ENCODE measurements at regions not wholly inside any gene's neighbourhood (a gene's known extent, or its start where the extent isn't known, plus 50 kb on each side); places are given as distances from the start of the nearest gene placed in this dataset.

DNA sequence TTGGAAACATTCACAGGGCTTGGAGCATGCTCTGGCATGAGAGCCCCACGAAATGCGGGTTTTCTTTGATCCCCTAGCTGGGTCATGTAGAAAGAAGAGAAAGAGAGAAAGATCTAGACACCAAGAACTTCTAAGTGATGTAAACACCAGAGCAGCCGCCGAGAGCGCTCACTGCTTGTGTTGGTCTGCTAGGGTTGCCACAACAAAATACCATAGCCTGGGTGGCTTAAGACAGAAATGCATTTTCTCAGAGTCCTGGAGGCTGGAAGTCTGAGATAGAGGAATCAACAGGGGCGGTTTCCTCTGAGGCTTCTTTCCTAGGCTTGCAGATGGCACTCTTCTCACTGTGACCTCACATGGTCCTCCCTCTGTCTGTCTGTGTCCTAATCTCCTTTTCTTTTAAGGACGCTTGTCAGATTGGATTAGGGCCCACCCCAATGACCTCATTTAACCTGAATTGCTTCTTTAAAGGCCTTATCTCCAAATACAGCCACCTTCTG, 139.5 kb downstream of the CYLD start:
- no peak for DNase-seq

GRCh38 chr16:50880926-50881325, 139.0 kb downstream of the CYLD start:
- DNase-seq, result no peak

GRCh38 chr16:50879873-50880695, 138.2 kb downstream of the CYLD start:
- peak in 14 of 56 donors; percentile 9 to 51 (median 30) for DNase-seq

DNA sequence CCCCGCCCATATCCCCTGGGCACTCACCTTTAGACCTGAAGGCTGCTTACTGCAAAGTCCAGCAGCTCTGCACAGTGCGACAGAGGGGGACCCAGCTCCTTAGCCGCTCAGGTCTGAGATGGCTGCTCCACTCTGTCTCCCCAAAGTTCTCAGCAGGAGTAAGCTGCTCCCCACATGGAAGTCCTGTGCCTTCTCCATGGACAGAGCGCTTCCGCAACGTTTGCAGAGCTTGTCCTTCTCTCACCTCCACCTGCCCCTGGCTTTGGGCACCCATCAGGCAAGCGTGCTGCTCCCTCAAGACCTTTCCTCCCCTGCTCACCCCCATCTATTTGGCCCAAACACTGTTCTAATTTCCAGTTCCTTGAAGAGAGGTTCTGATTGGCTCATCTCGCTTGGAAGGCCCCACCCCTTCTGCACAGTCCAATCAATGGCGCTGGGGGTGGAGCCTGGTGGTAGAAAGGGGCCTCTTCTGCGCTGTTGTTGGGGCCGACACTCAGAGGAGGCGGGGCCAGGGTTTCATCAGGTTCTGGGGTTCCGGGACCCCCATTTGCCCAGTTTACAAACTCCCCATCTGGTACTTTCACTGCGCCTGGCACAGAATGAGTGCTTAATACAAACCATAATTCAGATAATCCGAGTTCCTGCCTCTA, 137.2 kb downstream of the CYLD start:
- DNase-seq, result no peak

GRCh38 chr16:50878536-50878935, 136.7 kb downstream of the CYLD start:
- DNase-seq, result no peak

DNA sequence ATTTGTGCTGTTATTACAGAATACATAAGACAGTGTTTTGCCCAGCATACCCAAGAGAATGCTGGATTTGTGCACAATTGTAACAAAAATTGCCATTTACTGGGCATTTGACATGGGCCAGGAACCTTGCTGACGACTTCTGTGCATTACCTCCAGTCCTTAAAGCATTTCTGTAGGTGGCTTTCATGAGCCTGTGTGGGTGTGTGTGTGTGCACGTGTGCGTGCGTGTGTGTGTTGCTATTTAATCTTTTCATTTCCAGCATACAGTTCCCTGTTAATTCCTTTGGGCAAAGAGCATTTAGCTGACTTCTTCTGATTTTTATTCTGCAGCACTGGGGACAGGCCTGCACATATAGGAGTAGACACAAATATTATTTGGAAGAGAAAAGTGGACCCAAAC, 134.4 kb downstream of the CYLD start:
- no peak for DNase-seq

- no peak for DNase-seq
These were observed 126.7 kb downstream of the CYLD start for GRCh38 chr16:50868577-50868976.

- DNase-seq, result no peak
These were observed 124.9 kb downstream of the CYLD start for GRCh38 chr16:50866806-50867205.

DNA sequence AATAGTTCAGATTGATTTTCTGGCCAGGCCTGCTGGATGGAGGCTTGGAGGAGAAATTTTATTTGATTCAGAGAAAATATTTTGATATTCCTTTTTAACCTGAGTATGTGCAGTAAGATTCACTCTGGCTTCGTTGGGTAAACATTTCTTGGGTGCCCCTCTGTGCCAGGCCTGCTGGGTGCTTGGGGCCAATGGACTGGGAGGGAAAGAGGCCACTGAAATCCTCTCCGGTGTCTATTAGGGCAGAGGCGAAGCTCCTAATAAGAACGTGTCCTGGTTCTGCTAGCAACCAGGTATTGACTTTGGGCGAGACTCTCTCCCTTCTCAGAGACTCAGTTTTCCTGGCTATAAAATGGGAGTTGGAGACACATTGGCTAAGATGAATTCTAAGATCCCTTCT, 122.5 kb downstream of the CYLD start:
- no peak for DNase-seq

GRCh38 chr16:50863644-50864144, 121.8 kb downstream of the CYLD start:
- peak in 1 of 56 donors; percentile 76 for DNase-seq

DNA sequence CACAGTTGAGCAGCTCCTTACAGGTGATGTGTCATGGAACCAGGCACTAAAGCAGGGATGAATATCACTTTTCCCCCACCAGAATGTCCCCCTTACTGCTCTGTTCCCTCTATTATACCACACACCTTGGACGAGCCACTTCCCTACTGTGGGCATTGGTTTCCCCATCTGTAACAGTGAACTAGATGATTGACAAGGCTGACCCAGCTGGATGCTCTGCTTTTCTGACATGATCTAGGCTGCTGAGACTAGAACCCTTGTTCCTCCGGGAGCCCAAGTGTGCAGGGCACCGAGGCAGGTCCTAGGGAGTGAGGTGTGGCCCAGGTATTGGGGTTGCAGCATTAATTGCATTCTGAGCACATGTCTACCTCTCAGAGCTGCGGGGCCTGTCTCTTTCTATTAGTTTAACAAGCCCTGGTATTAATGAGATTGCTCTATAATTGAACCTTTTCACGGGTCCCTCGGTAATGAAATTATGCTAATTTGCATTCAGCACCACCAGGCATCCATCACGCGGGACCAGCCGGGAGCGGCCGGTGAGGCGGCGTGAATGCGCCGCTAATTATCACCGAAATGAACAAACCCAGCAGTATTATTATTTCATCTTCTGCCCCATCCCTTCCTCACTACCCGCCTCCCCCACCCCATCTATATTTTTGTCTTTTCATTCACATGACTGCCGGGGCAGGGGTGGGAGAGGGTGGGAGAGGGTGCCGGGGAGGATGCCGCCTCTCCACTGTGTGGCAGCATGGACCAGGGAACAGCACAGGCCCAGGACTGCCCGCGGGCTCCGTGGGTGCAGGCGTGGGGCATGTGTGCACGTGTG, 121.1 kb downstream of the CYLD start:
- DNase-seq, result peak in 48 of 56 donors; percentile 6 to 77 (median 52)

DNA sequence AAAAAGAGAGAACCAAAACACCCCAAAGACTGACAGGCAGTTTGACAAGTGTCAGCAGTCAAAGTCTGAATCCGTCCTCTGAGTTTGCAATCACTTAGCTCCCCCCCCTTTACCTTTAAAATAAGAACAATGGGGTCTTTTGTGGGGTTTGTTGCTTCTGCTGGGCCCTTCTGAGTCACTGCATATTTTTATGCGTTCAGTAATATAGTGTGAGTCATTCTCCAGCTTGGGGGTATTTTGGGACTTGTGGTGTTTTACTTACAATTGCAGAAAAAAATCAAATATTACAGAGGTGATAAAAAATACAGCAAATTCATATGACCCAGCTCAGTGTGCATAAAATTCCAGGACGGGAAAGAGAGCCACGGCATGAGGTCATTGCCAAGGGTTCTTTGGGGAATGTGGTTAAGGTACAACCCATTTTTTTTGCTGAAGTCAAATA, 120.1 kb downstream of the CYLD start:
- no peak for DNase-seq

- DNase-seq, result no peak
These were observed 119.6 kb downstream of the CYLD start for GRCh38 chr16:50861451-50861850.

DNA sequence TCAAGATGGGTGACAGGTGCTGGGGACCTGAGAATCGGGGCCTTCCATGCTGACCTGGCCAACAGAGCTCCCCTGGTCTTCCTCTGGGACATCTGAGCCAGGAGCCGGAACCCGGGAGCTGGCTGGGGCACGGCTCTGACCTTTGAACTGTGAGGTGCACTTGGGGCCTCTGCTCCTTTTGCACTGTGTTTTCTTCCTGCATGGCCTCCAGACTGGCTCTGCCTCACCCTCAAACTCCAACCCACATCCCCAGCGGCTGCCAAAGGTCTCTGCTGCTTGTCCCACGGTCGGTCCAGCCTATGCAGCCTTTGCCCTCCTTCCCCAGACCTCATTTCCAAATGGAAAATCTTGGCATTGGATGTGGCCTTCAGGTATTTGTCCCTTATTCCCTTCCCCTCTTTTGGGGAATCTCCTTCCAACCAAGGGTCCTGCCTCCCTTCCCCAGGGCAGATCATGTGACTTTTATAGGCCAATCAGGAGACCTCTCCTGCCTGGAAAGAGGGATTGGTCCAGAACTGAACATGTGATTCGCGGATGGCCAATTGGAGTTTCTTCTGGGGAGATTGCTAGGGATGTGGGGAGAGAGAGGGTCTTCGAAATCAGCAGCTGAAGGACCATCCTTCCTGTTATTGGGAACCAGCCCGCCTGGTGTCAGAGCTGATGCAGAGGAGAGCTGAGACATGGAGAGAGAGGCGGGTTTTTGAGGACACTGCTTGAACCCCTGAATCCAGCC, 117.9 kb downstream of the CYLD start:
- no peak for DNase-seq

DNA sequence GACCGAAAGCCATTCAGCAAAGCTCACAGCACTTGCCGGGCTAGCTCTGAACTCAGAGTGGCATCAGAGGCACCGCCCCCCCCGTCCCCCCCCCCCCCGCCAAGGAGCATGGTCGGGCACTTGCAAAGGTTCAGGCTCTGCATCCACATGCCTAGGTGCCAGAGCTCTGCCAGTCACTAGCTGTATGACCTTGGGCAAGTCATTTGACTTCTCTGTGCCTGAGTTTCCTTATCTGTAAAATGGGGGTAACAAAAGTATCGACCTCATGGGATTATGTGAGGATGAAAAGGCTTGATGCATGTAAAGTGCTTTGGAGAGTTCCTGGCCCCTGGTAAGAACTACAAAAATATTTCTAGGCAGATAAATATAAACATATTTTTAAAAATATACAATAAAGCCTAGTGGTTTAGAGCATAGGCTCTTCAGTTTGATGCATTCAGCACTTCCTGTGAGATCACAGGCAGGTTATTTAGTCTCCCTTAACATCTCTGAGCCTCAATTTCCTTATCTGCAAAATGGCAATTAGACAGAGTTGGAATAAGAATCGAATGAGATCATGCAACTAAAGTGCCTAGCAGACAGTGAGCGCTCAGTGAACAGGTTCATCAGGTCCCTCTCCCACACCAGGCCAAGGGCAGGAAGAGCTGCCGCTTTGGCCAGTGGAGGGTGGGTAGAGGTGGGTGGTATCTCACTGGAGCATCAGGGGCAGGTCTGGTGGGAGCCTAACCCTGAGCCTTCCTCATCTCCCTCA, 117.2 kb downstream of the CYLD start:
- no peak for DNase-seq

- DNase-seq, result no peak
These were observed 116.5 kb downstream of the CYLD start for GRCh38 chr16:50858376-50858775.

DNA sequence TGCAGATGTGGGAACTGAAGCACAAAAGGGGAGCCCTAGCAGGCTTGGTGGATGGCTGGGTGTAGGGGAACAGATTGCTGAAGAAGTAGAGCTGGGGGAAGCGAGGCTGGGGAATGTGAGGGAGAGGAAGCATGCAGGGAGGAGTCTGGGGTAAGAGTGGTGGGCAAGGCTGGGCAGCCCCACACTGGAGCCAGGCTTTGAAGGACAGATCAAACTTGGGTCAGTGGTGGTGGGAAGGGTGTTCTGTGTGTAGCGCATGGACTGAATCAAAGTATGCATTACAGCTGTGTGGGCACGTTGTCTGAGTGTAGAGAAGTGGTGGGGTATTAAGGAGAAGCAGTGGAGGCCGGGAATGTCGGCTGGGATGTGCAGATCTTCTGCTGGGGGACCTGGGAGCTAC, 116.0 kb downstream of the CYLD start:
- DNase-seq, result no peak

GRCh38 chr16:50856991-50857390, 115.1 kb downstream of the CYLD start:
- DNase-seq, result no peak

GRCh38 chr16:50853329-50853728, 111.4 kb downstream of the CYLD start:
- no peak for DNase-seq
